Panc1 (cell line): ENCODE measurements at regions not wholly inside any gene's neighbourhood (a gene's known extent, or its start where the extent isn't known, plus 50 kb on each side); places are given as distances from the start of the nearest gene placed in this dataset.

Experiments used
- ATAC-seq: fragments of 200-7000 bp; cut with Tn5 transposase; 2 replicates; pipeline ENCODE4 v1.9.1; 2020; ENCODE audit warnings: mild to moderate bottlenecking, moderate library complexity
- BruUV-seq: library from RNA; stranded (reverse); fragments of 400-500 nt; replicated peaks from 2 replicates; lab custom pipeline; 2021; lab: Mats Ljungman, UMichigan
- CTCF ChIA-PET: fragments of 300-600 bp; sonication (Branson Sonifier 250); formaldehyde crosslinking; loops from one replicate; lab custom pipeline; 2022; ENCODE audit warnings: antibody characterized with exemption; lab: Charles Lee
- POLR2A ChIA-PET: fragments of 300-600 bp; sonication (Branson Sonifier 250); formaldehyde crosslinking; loops from one replicate; lab custom pipeline; 2022; ENCODE audit warnings: antibody characterized with exemption; lab: Charles Lee
- DNase-seq: peaks from one replicate; pipeline ENCODE4 v3.0.0-alpha.2; 2010; ENCODE audit warnings: low read depth, low spot score
- H3K27ac ChIP-seq: 2 replicates; pipeline ENCODE4 v1.5.1; 2011; ENCODE audit warnings: mild to moderate bottlenecking, low read length, inconsistent platforms
- H3K27me3 ChIP-seq: fragments of 200-500 bp; sonication (Bioruptor generic); 2 replicates; pipeline ENCODE4 v1.6.0; 2014; ENCODE audit warnings: low read length, inconsistent platforms; ENCODE audit not compliant: control insufficient read depth, insufficient read depth
- H3K36me3 ChIP-seq: fragments of 200-500 bp; sonication (Bioruptor generic); 2 replicates; pipeline ENCODE4 v1.5.1; 2014; ENCODE audit warnings: inconsistent platforms, mild to moderate bottlenecking, low read length, moderate library complexity; ENCODE audit not compliant: control insufficient read depth, insufficient read depth
- H3K4me1 ChIP-seq: 2 replicates; pipeline ENCODE4 v1.5.1; 2011; ENCODE audit warnings: inconsistent platforms, mild to moderate bottlenecking, low read length, moderate library complexity; ENCODE audit not compliant: control insufficient read depth, insufficient read depth
- H3K4me3 ChIP-seq, 2 experiments: 2 replicates each; pipeline ENCODE4 v1.5.1; 2011 to 2012; ENCODE audit warnings: low read depth in 2 of 2, low read length in 2 of 2, mild to moderate bottlenecking in 2 of 2, inconsistent platforms in 1 of 2, moderate library complexity in 1 of 2
- H3K9me3 ChIP-seq: fragments of 200-500 bp; sonication (Bioruptor generic); 2 replicates; pipeline ENCODE4 v1.5.1; 2014; ENCODE audit warnings: low read depth, mild to moderate bottlenecking, inconsistent platforms, low read length, moderate library complexity; ENCODE audit not compliant: control insufficient read depth, insufficient read depth
- CTCF ChIP-seq: fragments of 450-650 bp; IDR thresholded peaks from 2 replicates; pipeline ENCODE4 v1.5.1; 2017; ENCODE audit warnings: mild to moderate bottlenecking
- POLR2AphosphoS5 ChIP-seq: IDR thresholded peaks from 2 replicates; pipeline ENCODE4 v1.6.1; 2012; ENCODE audit warnings: mild to moderate bottlenecking, low read depth, low read length, moderate library complexity
- REST ChIP-seq, 2 experiments: IDR thresholded peaks; 2 replicates each; pipeline ENCODE4 v1.6.1; 2011 to 2012; ENCODE audit warnings: low read depth in 2 of 2, control low read depth in 1 of 2, low read length in 1 of 2, mild to moderate bottlenecking in 1 of 2, moderate library complexity in 1 of 2; ENCODE audit not compliant: insufficient read depth in 1 of 2
- SIN3A ChIP-seq: IDR thresholded peaks from 2 replicates; pipeline ENCODE4 v1.6.1; 2012; ENCODE audit warnings: low read depth, mild to moderate bottlenecking, low read length, moderate library complexity, borderline replicate concordance; ENCODE audit not compliant: insufficient read depth
- TCF7L2 ChIP-seq: IDR thresholded peaks from 2 replicates; pipeline ENCODE4 v1.6.1; 2011; ENCODE audit warnings: mild to moderate bottlenecking, low read depth, low read length, inconsistent platforms
- in situ Hi-C: cut with HindIII; loops from 2 replicates; pipeline ENCODE4 v1.10.0; 2016; ENCODE audit warnings: low sequenced_read_pairs, low pct_unique_long_range_greater_than_20kb
- intact Hi-C: fragments of 100-400 bp; cut with micrococcal nuclease; formaldehyde crosslinking; loops from one replicate; pipeline ENCODE4 v1.10.0; 2022; ENCODE audit not compliant: unreplicated experiment

GRCh38 chr13:72195044-72195704 lies 328.2 kb upstream of the DACH1 start:
- no peak overlapping the region for H3K27ac ChIP-seq
- intact Hi-C loops: no loop called here
- BruUV-seq: no TSS peak
- H3K27me3 ChIP-seq: no peaks in the 10 kb centered on the region
- no peaks in the 10 kb centered on the region for H3K36me3 ChIP-seq
- in situ Hi-C loops: no loop called here
- TF ChIP-seq REST (IDR thresholded peaks at IDR 0.05; ENCODE audit: insufficient read depth in 1 of 2, low read depth in 2 of 2, low read length in 1 of 2) (no peak), POLR2AphosphoS5 (no peak), TCF7L2 (no peak), CTCF (no peak), SIN3A (no peak)
- no peak for ATAC-seq
- no peaks in the 10 kb centered on the region for H3K4me1 ChIP-seq
- H3K9me3 ChIP-seq: no peaks in the 10 kb centered on the region
- DNase-seq: no peak
- CTCF ChIA-PET: no interaction called here
- POLR2A ChIA-PET: no interaction called here
- no peak overlapping the region for H3K4me3 ChIP-seq

GRCh38 chr13:72194523-72194922 lies 327.5 kb upstream of the DACH1 start:
- ChIA-PET POLR2A (no interaction called here), CTCF (no interaction called here)
- no peak for DNase-seq
- in situ Hi-C loops: no loop called here
- no peaks in the 10 kb centered on the region for H3K36me3 ChIP-seq
- no peaks in the 10 kb centered on the region for H3K9me3 ChIP-seq
- no TSS peak for BruUV-seq
- no peaks in the 10 kb centered on the region for H3K4me1 ChIP-seq
- no peak overlapping the region for H3K27ac ChIP-seq
- TF ChIP-seq REST (IDR thresholded peaks at IDR 0.05; ENCODE audit: insufficient read depth in 1 of 2, low read depth in 2 of 2, low read length in 1 of 2): no peak
- TF ChIP-seq TCF7L2: no peak
- no peak for TF ChIP-seq CTCF
- no peak for TF ChIP-seq POLR2AphosphoS5
- no peak for TF ChIP-seq SIN3A
- intact Hi-C loops: no loop called here
- no peak for ATAC-seq
- H3K27me3 ChIP-seq: no peaks in the 10 kb centered on the region
- no peak overlapping the region for H3K4me3 ChIP-seq
